Osteoblast (primary cell): ENCODE measurements at regions not wholly inside any gene's neighbourhood (a gene's known extent, or its start where the extent isn't known, plus 50 kb on each side); places are given as distances from the start of the nearest gene placed in this dataset.
A peak's percentile ranks its signal among the peaks of the same experiment; 100 is the strongest.

Experiments used
- DNase-seq: peaks from one replicate; pipeline ENCODE4 v3.0.0; 2011; ENCODE audit warnings: low spot score, mixed read lengths; ENCODE audit not compliant: insufficient read length; ENCODE audit errors: missing footprints
- H2AFZ ChIP-seq: 2 replicates; pipeline ENCODE4 v1.6.0; 2011; ENCODE audit warnings: mild to moderate bottlenecking, low read length
- H3K27ac ChIP-seq: 2 replicates; pipeline ENCODE4 v1.5.1; 2011; ENCODE audit warnings: mild to moderate bottlenecking, low read depth, low read length, moderate library complexity
- H3K27me3 ChIP-seq: 2 replicates; pipeline ENCODE4 v1.6.0; 2012; ENCODE audit warnings: mild to moderate bottlenecking, control low read depth, inconsistent platforms, low read length, moderate library complexity; ENCODE audit not compliant: insufficient read depth
- H3K36me3 ChIP-seq: 2 replicates; pipeline ENCODE4 v1.5.1; 2011; ENCODE audit warnings: mild to moderate bottlenecking, low read length, control low read depth, moderate library complexity; ENCODE audit not compliant: insufficient read depth
- H3K4me1 ChIP-seq: 2 replicates; pipeline ENCODE4 v1.5.1; 2011; ENCODE audit warnings: mild to moderate bottlenecking, low read length, control low read depth, moderate library complexity; ENCODE audit not compliant: insufficient read depth
- H3K4me2 ChIP-seq: 2 replicates; pipeline ENCODE4 v1.6.0; 2011; ENCODE audit warnings: mild to moderate bottlenecking, low read length; ENCODE audit not compliant: insufficient read depth
- H3K4me3 ChIP-seq: fragments of 200-600 bp; sonication (generic); 3 replicates; pipeline ENCODE4 v1.5.1; 2012; ENCODE audit warnings: mild to moderate bottlenecking, low read length, inconsistent platforms; ENCODE audit not compliant: insufficient read depth
- H3K79me2 ChIP-seq: 2 replicates; pipeline ENCODE4 v1.6.0; 2012; ENCODE audit warnings: mild to moderate bottlenecking, low read length, control low read depth, inconsistent platforms; ENCODE audit not compliant: insufficient read depth
- H3K9me3 ChIP-seq: 2 replicates; pipeline ENCODE4 v1.5.1; 2011; ENCODE audit warnings: low read depth, low read length, control low read depth
- H4K20me1 ChIP-seq: 2 replicates; pipeline ENCODE4 v1.6.0; 2012; ENCODE audit warnings: mild to moderate bottlenecking, low read length, control low read depth; ENCODE audit not compliant: insufficient read depth
- CTCF ChIP-seq: IDR thresholded peaks from 2 replicates; pipeline ENCODE4 v1.5.1; 2011; ENCODE audit warnings: mild to moderate bottlenecking, low read depth, low read length, moderate library complexity; ENCODE audit errors: extremely low read depth

DNA sequence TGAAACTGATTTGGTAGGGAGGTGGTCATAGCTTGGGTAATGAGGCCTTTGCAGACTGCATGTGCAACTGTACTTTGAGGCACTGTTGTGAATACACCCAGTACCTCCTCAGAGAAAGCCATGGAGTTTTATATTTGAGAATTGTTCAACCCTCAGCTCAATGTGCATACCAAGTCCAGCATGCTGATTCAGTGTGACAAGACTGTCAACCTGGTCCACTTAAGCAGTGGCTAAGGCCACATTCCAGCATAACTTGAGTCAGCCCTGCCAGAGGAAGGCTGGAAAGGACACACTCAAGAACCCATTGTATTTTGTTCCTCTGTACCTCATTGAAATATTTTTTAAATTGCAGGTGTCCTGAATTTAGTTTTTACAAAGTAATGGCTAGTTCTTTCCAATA is 121.8 kb upstream of the HNMT start:
- Histone ChIP-seq H3K4me3 (no peak overlapping the region), H3K36me3 (no peaks in the 10 kb centered on the region), H3K9me3 (no peaks in the 10 kb centered on the region), H4K20me1 (no peaks in the 10 kb centered on the region), H3K79me2 (no peaks in the 10 kb centered on the region), H2AFZ (no peak overlapping the region), H3K4me1 (no peaks in the 10 kb centered on the region), H3K4me2 (no peak overlapping the region), H3K27ac (no peak overlapping the region), H3K27me3 (no peaks in the 10 kb centered on the region)
- no peak for DNase-seq
- TF ChIP-seq CTCF: no peak

DNA sequence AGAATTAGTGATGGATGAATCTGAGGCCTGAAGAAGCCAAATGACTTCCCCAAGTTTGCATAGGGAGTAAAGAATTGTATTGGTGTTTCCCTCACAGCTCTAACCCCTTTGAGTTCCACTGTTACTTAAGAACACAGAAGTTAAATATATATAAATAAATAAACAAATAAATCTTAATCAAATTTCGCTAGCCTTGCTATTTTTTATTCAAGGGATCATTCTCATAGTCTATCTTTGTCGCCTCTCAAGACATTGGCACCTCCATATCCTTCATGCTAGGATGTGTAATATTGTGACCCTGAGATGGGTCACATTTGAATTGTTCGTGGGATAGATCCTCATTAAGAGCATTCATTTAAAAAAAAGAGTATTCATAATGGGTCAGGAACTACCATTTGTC is 121.3 kb upstream of the HNMT start:
- H3K79me2 ChIP-seq: no peaks in the 10 kb centered on the region
- H3K4me2 ChIP-seq: no peak overlapping the region
- no peaks in the 10 kb centered on the region for H3K9me3 ChIP-seq
- no peak overlapping the region for H2AFZ ChIP-seq
- no peak overlapping the region for H3K4me3 ChIP-seq
- no peak for DNase-seq
- no peaks in the 10 kb centered on the region for H4K20me1 ChIP-seq
- no peak overlapping the region for H3K27ac ChIP-seq
- no peaks in the 10 kb centered on the region for H3K4me1 ChIP-seq
- H3K36me3 ChIP-seq: no peaks in the 10 kb centered on the region
- no peak for TF ChIP-seq CTCF
- H3K27me3 ChIP-seq: no peaks in the 10 kb centered on the region

- Histone ChIP-seq H3K27ac (no peak overlapping the region), H3K4me2 (no peak overlapping the region), H3K9me3 (no peaks in the 10 kb centered on the region), H2AFZ (no peak overlapping the region), H3K36me3 (no peaks in the 10 kb centered on the region), H3K27me3 (no peaks in the 10 kb centered on the region), H4K20me1 (no peaks in the 10 kb centered on the region), H3K4me1 (no peaks in the 10 kb centered on the region), H3K4me3 (no peak overlapping the region), H3K79me2 (no peaks in the 10 kb centered on the region)
- DNase-seq: no peak
- TF ChIP-seq CTCF: no peak
Measured at GRCh38 chr2:137845422-137845821, 118.9 kb upstream of the HNMT start.

DNA sequence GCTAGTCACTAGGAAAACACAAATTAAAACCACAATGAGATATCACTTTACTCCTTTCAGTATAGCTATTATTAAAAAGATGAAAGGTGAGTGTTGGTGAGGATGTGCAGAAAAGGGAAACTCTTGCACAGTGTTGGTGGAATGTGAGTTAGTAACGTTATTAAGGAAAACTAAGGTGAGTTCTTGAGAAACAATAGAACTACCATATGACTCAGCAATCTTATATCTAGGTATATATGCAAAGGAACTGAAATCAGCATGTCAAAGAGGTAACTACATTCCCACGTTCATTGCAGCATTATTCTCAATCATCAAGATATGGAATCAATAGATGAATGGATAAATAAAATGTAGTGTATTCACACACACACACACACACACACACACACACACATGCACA is 117.3 kb upstream of the HNMT start:
- no peak overlapping the region for H3K4me3 ChIP-seq
- no peaks in the 10 kb centered on the region for H3K36me3 ChIP-seq
- TF ChIP-seq CTCF: no peak
- H3K27ac ChIP-seq: no peak overlapping the region
- H3K4me1 ChIP-seq: no peaks in the 10 kb centered on the region
- H3K4me2 ChIP-seq: no peak overlapping the region
- H3K79me2 ChIP-seq: no peaks in the 10 kb centered on the region
- no peaks in the 10 kb centered on the region for H3K27me3 ChIP-seq
- H2AFZ ChIP-seq: no peak overlapping the region
- no peaks in the 10 kb centered on the region for H3K9me3 ChIP-seq
- H4K20me1 ChIP-seq: no peaks in the 10 kb centered on the region
- DNase-seq: peak; percentile 29
